C4-2B (cell line): ENCODE measurements at regions not wholly inside any gene's neighbourhood (a gene's known extent, or its start where the extent isn't known, plus 50 kb on each side); places are given as distances from the start of the nearest gene placed in this dataset.

Experiments used
- ZFX ChIP-seq: fragments of 450-650 bp; IDR thresholded peaks from 2 replicates; pipeline ENCODE4 v1.6.1; 2017
- TF ChIP-seq, protein P1 (sequence below): fragments of 450-650 bp; conservative IDR thresholded peaks from 2 replicates; pipeline ENCODE4 v1.5.1; 2017; ENCODE audit warnings: mild to moderate bottlenecking

DNA sequence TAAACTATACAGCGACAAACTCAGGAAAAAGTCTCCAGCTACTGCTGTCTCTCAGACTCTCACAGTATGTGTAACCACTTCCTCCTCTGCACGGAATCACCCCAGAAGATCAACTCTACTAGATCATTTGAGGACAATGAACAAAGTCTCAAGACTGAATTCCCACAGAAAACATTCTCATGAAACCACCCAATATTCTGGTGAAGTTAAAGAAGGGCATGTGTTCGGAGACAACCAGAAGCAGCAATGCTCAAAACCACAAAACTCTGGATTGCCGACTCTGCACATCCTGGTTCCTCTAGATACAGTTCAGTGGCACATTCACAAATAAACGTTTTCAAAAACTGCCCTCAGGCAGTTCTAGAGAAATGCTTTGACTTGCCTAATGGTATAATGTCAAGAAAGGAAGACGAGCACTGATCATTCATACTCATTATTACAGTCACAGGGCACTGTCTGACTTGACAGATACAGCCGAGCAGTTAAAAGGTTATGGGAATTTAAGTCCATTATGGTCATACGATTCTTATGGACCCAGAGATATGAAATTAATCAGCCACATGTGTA is 91.9 kb upstream of the STK17B start:
- TF ChIP-seq, protein P1, sequence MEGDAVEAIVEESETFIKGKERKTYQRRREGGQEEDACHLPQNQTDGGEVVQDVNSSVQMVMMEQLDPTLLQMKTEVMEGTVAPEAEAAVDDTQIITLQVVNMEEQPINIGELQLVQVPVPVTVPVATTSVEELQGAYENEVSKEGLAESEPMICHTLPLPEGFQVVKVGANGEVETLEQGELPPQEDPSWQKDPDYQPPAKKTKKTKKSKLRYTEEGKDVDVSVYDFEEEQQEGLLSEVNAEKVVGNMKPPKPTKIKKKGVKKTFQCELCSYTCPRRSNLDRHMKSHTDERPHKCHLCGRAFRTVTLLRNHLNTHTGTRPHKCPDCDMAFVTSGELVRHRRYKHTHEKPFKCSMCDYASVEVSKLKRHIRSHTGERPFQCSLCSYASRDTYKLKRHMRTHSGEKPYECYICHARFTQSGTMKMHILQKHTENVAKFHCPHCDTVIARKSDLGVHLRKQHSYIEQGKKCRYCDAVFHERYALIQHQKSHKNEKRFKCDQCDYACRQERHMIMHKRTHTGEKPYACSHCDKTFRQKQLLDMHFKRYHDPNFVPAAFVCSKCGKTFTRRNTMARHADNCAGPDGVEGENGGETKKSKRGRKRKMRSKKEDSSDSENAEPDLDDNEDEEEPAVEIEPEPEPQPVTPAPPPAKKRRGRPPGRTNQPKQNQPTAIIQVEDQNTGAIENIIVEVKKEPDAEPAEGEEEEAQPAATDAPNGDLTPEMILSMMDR, result no peak
- no peak for TF ChIP-seq ZFX
